ENCODE measurements at regions not wholly inside any gene's neighbourhood (a gene's known extent, or its start where the extent isn't known, plus 50 kb on each side); places are given as distances from the start of the nearest gene placed in this dataset.

DNA sequence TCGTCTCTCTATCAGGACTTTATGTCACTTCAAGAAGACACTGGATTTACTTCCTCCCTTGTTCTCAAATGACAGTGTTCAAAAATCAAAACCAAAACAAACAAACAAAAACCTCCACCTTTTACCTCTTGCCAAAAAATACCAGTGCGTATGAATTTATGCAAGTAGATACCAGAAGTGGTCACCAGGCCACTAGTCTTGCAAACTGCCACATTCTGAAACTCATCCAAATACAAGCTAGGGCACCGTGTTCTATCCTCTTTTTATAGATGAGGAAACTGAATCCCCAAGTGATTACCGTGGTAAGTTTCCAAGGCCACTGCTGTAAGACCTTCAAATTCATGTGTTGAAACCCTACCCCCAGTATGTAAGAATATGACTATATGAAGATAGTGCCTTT, 343.9 kb upstream of the KITLG start:
- Histone ChIP-seq H3K4me3 (ENCODE audit: low read length) (no peak overlapping the region), H3K36me3 (ENCODE audit: insufficient read depth, low read length) (no peaks in the 10 kb centered on the region), H3K27me3 (ENCODE audit: insufficient read depth, low read depth, low read length) (no peaks in the 10 kb centered on the region), H3K4me2 (ENCODE audit: low read length) (no peak overlapping the region), H3F3A (ENCODE audit: insufficient read depth, low read length, poor library complexity, severe bottlenecking) (no peaks in the 10 kb centered on the region), H3K9me2 (ENCODE audit: insufficient read depth, low read length) (no peaks in the 10 kb centered on the region), H4K20me1 (ENCODE audit: insufficient read depth) (no peaks in the 10 kb centered on the region), H3K9ac (ENCODE audit: low read length) (no peak overlapping the region), H3K27ac (ENCODE audit: low read length) (no peak overlapping the region), H3K79me2 (replicated peaks; ENCODE audit: insufficient read depth, low read length) (no peaks in the 10 kb centered on the region), H2AFZ (ENCODE audit: low read depth, low read length) (no peak overlapping the region), H3K9me3 (ENCODE audit: low read length) (no peaks in the 10 kb centered on the region)
- no peak for TF ChIP-seq TAF1 (IDR thresholded peaks at IDR 0.05; ENCODE audit: low read depth)
- TF ChIP-seq EP300 (conservative IDR thresholded peaks at IDR 0.05; ENCODE audit: poor library complexity, severe bottlenecking), result no peak
- no peak for TF ChIP-seq MXI1 (conservative IDR thresholded peaks at IDR 0.05; ENCODE audit: poor library complexity, severe bottlenecking)
- TF ChIP-seq, protein P1, sequence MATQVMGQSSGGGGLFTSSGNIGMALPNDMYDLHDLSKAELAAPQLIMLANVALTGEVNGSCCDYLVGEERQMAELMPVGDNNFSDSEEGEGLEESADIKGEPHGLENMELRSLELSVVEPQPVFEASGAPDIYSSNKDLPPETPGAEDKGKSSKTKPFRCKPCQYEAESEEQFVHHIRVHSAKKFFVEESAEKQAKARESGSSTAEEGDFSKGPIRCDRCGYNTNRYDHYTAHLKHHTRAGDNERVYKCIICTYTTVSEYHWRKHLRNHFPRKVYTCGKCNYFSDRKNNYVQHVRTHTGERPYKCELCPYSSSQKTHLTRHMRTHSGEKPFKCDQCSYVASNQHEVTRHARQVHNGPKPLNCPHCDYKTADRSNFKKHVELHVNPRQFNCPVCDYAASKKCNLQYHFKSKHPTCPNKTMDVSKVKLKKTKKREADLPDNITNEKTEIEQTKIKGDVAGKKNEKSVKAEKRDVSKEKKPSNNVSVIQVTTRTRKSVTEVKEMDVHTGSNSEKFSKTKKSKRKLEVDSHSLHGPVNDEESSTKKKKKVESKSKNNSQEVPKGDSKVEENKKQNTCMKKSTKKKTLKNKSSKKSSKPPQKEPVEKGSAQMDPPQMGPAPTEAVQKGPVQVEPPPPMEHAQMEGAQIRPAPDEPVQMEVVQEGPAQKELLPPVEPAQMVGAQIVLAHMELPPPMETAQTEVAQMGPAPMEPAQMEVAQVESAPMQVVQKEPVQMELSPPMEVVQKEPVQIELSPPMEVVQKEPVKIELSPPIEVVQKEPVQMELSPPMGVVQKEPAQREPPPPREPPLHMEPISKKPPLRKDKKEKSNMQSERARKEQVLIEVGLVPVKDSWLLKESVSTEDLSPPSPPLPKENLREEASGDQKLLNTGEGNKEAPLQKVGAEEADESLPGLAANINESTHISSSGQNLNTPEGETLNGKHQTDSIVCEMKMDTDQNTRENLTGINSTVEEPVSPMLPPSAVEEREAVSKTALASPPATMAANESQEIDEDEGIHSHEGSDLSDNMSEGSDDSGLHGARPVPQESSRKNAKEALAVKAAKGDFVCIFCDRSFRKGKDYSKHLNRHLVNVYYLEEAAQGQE (IDR thresholded peaks at IDR 0.05; ENCODE audit: borderline replicate concordance), result no peak
- no peak for TF ChIP-seq RAD21 (conservative IDR thresholded peaks at IDR 0.05)
- no peak for TF ChIP-seq EZH2 (IDR thresholded peaks at IDR 0.05; ENCODE audit: borderline replicate concordance, insufficient read depth, low read length, poor library complexity, severe bottlenecking)
- no peak for TF ChIP-seq POLR2AphosphoS5 (IDR thresholded peaks at IDR 0.05)

DNA sequence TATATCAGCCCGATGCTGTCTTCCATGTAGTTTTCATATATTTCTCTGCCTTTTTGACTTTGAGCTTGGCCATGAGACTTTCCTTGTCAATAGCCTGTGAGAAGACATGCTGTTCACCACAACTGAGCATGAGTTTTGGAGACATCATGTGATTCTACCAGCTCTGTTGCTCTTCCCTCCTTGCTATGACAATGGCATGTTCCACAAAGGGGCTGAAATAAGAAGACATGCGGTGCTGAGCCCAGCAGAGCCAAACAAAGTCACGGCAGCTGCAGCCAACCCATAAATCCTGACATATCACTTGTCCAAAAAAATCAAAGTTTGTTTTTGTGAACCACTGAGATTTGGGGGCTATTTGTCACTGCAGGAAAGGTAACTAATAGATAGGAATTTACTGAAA, 343.4 kb upstream of the KITLG start:
- Histone ChIP-seq H3K36me3 (ENCODE audit: insufficient read depth, low read length) (no peaks in the 10 kb centered on the region), H3K27ac (ENCODE audit: low read length) (no peak overlapping the region), H3F3A (ENCODE audit: insufficient read depth, low read length, poor library complexity, severe bottlenecking) (no peaks in the 10 kb centered on the region), H3K4me3 (ENCODE audit: low read length) (no peak overlapping the region), H4K20me1 (ENCODE audit: insufficient read depth) (no peaks in the 10 kb centered on the region), H3K4me2 (ENCODE audit: low read length) (no peak overlapping the region), H3K27me3 (ENCODE audit: insufficient read depth, low read depth, low read length) (no peaks in the 10 kb centered on the region), H3K9me2 (ENCODE audit: insufficient read depth, low read length) (no peaks in the 10 kb centered on the region), H3K79me2 (replicated peaks; ENCODE audit: insufficient read depth, low read length) (no peaks in the 10 kb centered on the region), H2AFZ (ENCODE audit: low read depth, low read length) (no peak overlapping the region), H3K9me3 (ENCODE audit: low read length) (no peaks in the 10 kb centered on the region), H3K9ac (ENCODE audit: low read length) (no peak overlapping the region)
- TF ChIP-seq, protein P1 (IDR thresholded peaks at IDR 0.05; ENCODE audit: borderline replicate concordance), result no peak
- no peak for TF ChIP-seq SMC3 (conservative IDR thresholded peaks at IDR 0.05; ENCODE audit: poor library complexity)
- TF ChIP-seq POLR2AphosphoS5 (IDR thresholded peaks at IDR 0.05), result no peak
- TF ChIP-seq MXI1 (conservative IDR thresholded peaks at IDR 0.05; ENCODE audit: poor library complexity, severe bottlenecking), result no peak
- TF ChIP-seq RAD21 (conservative IDR thresholded peaks at IDR 0.05), result no peak
- TF ChIP-seq TAF1 (IDR thresholded peaks at IDR 0.05; ENCODE audit: low read depth), result no peak
- TF ChIP-seq, protein P2, sequence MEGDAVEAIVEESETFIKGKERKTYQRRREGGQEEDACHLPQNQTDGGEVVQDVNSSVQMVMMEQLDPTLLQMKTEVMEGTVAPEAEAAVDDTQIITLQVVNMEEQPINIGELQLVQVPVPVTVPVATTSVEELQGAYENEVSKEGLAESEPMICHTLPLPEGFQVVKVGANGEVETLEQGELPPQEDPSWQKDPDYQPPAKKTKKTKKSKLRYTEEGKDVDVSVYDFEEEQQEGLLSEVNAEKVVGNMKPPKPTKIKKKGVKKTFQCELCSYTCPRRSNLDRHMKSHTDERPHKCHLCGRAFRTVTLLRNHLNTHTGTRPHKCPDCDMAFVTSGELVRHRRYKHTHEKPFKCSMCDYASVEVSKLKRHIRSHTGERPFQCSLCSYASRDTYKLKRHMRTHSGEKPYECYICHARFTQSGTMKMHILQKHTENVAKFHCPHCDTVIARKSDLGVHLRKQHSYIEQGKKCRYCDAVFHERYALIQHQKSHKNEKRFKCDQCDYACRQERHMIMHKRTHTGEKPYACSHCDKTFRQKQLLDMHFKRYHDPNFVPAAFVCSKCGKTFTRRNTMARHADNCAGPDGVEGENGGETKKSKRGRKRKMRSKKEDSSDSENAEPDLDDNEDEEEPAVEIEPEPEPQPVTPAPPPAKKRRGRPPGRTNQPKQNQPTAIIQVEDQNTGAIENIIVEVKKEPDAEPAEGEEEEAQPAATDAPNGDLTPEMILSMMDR (IDR thresholded peaks at IDR 0.05; ENCODE audit: poor library complexity, severe bottlenecking), result no peak
- TF ChIP-seq EP300 (conservative IDR thresholded peaks at IDR 0.05; ENCODE audit: poor library complexity, severe bottlenecking), result no peak
- no peak for TF ChIP-seq EZH2 (IDR thresholded peaks at IDR 0.05; ENCODE audit: borderline replicate concordance, insufficient read depth, low read length, poor library complexity, severe bottlenecking)
